HG03175 (cell line): ENCODE measurements at regions not wholly inside any gene's neighbourhood (a gene's known extent, or its start where the extent isn't known, plus 50 kb on each side); places are given as distances from the start of the nearest gene placed in this dataset.
"Not testable (repeated sequence)": the region's sequence is repeated elsewhere in the genome, so short reads cannot be mapped to it uniquely, and the experiment has no call there.

ENCODE experiments used
- ATAC-seq: cut with Tn5 transposase; IDR thresholded peaks from one replicate; pipeline ENCODE4 v1.9.1; 2021; ENCODE audit warnings: mild to moderate bottlenecking, moderate library complexity; ENCODE audit not compliant: unreplicated experiment

GRCh38 chr18:66300141-66300540 is 303.7 kb downstream of the CDH19 start:
- no peak for ATAC-seq

- ATAC-seq, result no peak
Observed at GRCh38 chr18:66280470-66280869, 323.4 kb downstream of the CDH19 start.

- no peak for ATAC-seq
Observed at GRCh38 chr18:66271962-66272361, 331.9 kb downstream of the CDH19 start.

- ATAC-seq, result no peak
Observed at GRCh38 chr18:66264130-66264529, 339.8 kb downstream of the CDH19 start.

- no peak for ATAC-seq
Observed at GRCh38 chr18:66254121-66254520, 349.8 kb downstream of the CDH19 start.

- ATAC-seq, result no peak
Observed at GRCh38 chr18:66252703-66253102, 351.2 kb downstream of the CDH19 start.

GRCh38 chr18:66235206-66235605 is 368.7 kb downstream of the CDH19 start:
- no peak for ATAC-seq

- ATAC-seq, result no peak
Observed at GRCh38 chr18:66226782-66227181, 377.1 kb downstream of the CDH19 start.

GRCh38 chr18:66223317-66223716 is 380.6 kb downstream of the CDH19 start:
- not testable (repeated sequence) for ATAC-seq

GRCh38 chr18:66222174-66222573 is 381.7 kb downstream of the CDH19 start:
- ATAC-seq, result no peak

- no peak for ATAC-seq
Observed at GRCh38 chr18:66219817-66220216, 384.1 kb downstream of the CDH19 start.

- ATAC-seq, result no peak
Observed at GRCh38 chr18:66211749-66212148, 392.1 kb downstream of the CDH19 start.

- no peak for ATAC-seq
Observed at GRCh38 chr18:66210875-66211274, 393.0 kb downstream of the CDH19 start.

GRCh38 chr18:66209656-66210055 is 394.2 kb downstream of the CDH19 start:
- no peak for ATAC-seq

- ATAC-seq, result no peak
Observed at GRCh38 chr18:66196805-66197204, 407.1 kb downstream of the CDH19 start.

- no peak for ATAC-seq
Observed at GRCh38 chr18:66193938-66194337, 410.0 kb downstream of the CDH19 start.

- no peak for ATAC-seq
Observed at GRCh38 chr18:66193394-66193793, 410.5 kb downstream of the CDH19 start.

GRCh38 chr18:66168685-66169235 is 417.9 kb downstream of the CDH7 start:
- no peak for ATAC-seq

- no peak for ATAC-seq
Observed at GRCh38 chr18:66167829-66168684, 417.2 kb downstream of the CDH7 start.

GRCh38 chr18:66160007-66160406 is 409.2 kb downstream of the CDH7 start:
- ATAC-seq, result no peak

- no peak for ATAC-seq
Observed at GRCh38 chr18:66159451-66159850, 408.6 kb downstream of the CDH7 start.

GRCh38 chr18:66156946-66157687 is 406.3 kb downstream of the CDH7 start:
- ATAC-seq, result no peak
